ENCODE measurements at regions not wholly inside any gene's neighbourhood (a gene's known extent, or its start where the extent isn't known, plus 50 kb on each side); places are given as distances from the start of the nearest gene placed in this dataset.

GRCh38 chr4:27218013-27218412, 357.4 kb downstream of the STIM2 start:
- H4K8ac ChIP-seq (ENCODE audit: low read depth, low read length), result no peak overlapping the region
- WGBS (ENCODE audit: extremely low coverage, insufficient coverage, low lambda C conversion rate), result no CpG with 5 or more reads among the region's 2 CpGs
- H2AK5ac ChIP-seq (ENCODE audit: low read length), result no peak overlapping the region
- no peaks in the 10 kb centered on the region for H3K79me2 ChIP-seq (ENCODE audit: control insufficient read depth, insufficient read depth, low read length)
- H3K18ac ChIP-seq (ENCODE audit: low read length), result no peak overlapping the region
- no peak overlapping the region for H3K4ac ChIP-seq (ENCODE audit: low read depth, low read length)
- no peaks in the 10 kb centered on the region for H3K79me1 ChIP-seq (ENCODE audit: low read length)
- H2BK120ac ChIP-seq (ENCODE audit: low read depth, low read length), result no peak overlapping the region
- H3K4me1 ChIP-seq (ENCODE audit: control insufficient read depth, low read depth, low read length), result no peaks in the 10 kb centered on the region
- H4K5ac ChIP-seq (ENCODE audit: low read length), result no peak overlapping the region
- no peak overlapping the region for H3K56ac ChIP-seq (ENCODE audit: low read length)
- no peaks in the 10 kb centered on the region for H3K36me3 ChIP-seq (ENCODE audit: control insufficient read depth, insufficient read depth, low read length)
- no peak overlapping the region for H3K23ac ChIP-seq (ENCODE audit: low read length)
- no peak overlapping the region for H3K4me2 ChIP-seq (ENCODE audit: low read length)
- H3K4me3 ChIP-seq (ENCODE audit: low read length), result no peak overlapping the region
- no peak overlapping the region for H3K9ac ChIP-seq (ENCODE audit: low read length)
- no peak overlapping the region for H2BK5ac ChIP-seq (ENCODE audit: low read length)
- H3K27me3 ChIP-seq (ENCODE audit: insufficient read depth, low read length, poor library complexity), result no peaks in the 10 kb centered on the region
- H2BK15ac ChIP-seq (replicated peaks; ENCODE audit: low read depth), result no peak overlapping the region
- DNase-seq, result no peak
- H3K27ac ChIP-seq (ENCODE audit: low read depth, low read length), result no peak overlapping the region

- H2BK5ac ChIP-seq (ENCODE audit: low read length), result no peak overlapping the region
- no CpG with 5 or more reads among the region's 2 CpGs for WGBS (ENCODE audit: extremely low coverage, insufficient coverage, low lambda C conversion rate)
- no peak overlapping the region for H2AK5ac ChIP-seq (ENCODE audit: low read length)
- no peaks in the 10 kb centered on the region for H3K4me1 ChIP-seq (ENCODE audit: control insufficient read depth, low read depth, low read length)
- no peak overlapping the region for H3K56ac ChIP-seq (ENCODE audit: low read length)
- H3K9ac ChIP-seq (ENCODE audit: low read length), result no peak overlapping the region
- H4K8ac ChIP-seq (ENCODE audit: low read depth, low read length), result no peak overlapping the region
- H4K5ac ChIP-seq (ENCODE audit: low read length), result no peak overlapping the region
- no peak for DNase-seq
- no peak overlapping the region for H2BK120ac ChIP-seq (ENCODE audit: low read depth, low read length)
- no peaks in the 10 kb centered on the region for H3K79me1 ChIP-seq (ENCODE audit: low read length)
- H3K79me2 ChIP-seq (ENCODE audit: control insufficient read depth, insufficient read depth, low read length), result no peaks in the 10 kb centered on the region
- no peak overlapping the region for H3K4ac ChIP-seq (ENCODE audit: low read depth, low read length)
- no peak overlapping the region for H3K23ac ChIP-seq (ENCODE audit: low read length)
- H3K36me3 ChIP-seq (ENCODE audit: control insufficient read depth, insufficient read depth, low read length), result no peaks in the 10 kb centered on the region
- no peak overlapping the region for H3K4me3 ChIP-seq (ENCODE audit: low read length)
- no peak overlapping the region for H3K18ac ChIP-seq (ENCODE audit: low read length)
- no peak overlapping the region for H2BK15ac ChIP-seq (replicated peaks; ENCODE audit: low read depth)
- H3K27me3 ChIP-seq (ENCODE audit: insufficient read depth, low read length, poor library complexity), result no peaks in the 10 kb centered on the region
- H3K4me2 ChIP-seq (ENCODE audit: low read length), result no peak overlapping the region
- H3K27ac ChIP-seq (ENCODE audit: low read depth, low read length), result no peak overlapping the region
Measured at GRCh38 chr4:27223326-27223725, 362.7 kb downstream of the STIM2 start.

GRCh38 chr4:27233531-27233930, 372.9 kb downstream of the STIM2 start:
- Histone ChIP-seq H3K18ac (ENCODE audit: low read length) (no peak overlapping the region), H2BK120ac (ENCODE audit: low read depth, low read length) (no peak overlapping the region), H3K79me1 (ENCODE audit: low read length) (no peaks in the 10 kb centered on the region), H3K4me1 (ENCODE audit: control insufficient read depth, low read depth, low read length) (no peaks in the 10 kb centered on the region), H2BK15ac (replicated peaks; ENCODE audit: low read depth) (no peak overlapping the region), H2BK5ac (ENCODE audit: low read length) (no peak overlapping the region), H3K4me3 (ENCODE audit: low read length) (no peak overlapping the region), H3K4ac (ENCODE audit: low read depth, low read length) (no peak overlapping the region), H3K4me2 (ENCODE audit: low read length) (no peak overlapping the region), H3K27me3 (ENCODE audit: insufficient read depth, low read length, poor library complexity) (no peaks in the 10 kb centered on the region), H2AK5ac (ENCODE audit: low read length) (no peak overlapping the region), H3K27ac (ENCODE audit: low read depth, low read length) (no peak overlapping the region), H3K79me2 (ENCODE audit: control insufficient read depth, insufficient read depth, low read length) (no peaks in the 10 kb centered on the region), H4K5ac (ENCODE audit: low read length) (no peak overlapping the region), H3K9ac (ENCODE audit: low read length) (no peak overlapping the region), H3K23ac (ENCODE audit: low read length) (no peak overlapping the region), H4K8ac (ENCODE audit: low read depth, low read length) (no peak overlapping the region), H3K36me3 (ENCODE audit: control insufficient read depth, insufficient read depth, low read length) (no peaks in the 10 kb centered on the region), H3K56ac (ENCODE audit: low read length) (no peak overlapping the region)
- DNase-seq, result no peak
- WGBS (ENCODE audit: extremely low coverage, insufficient coverage, low lambda C conversion rate), result no CpG with 5 or more reads among the region's 3 CpGs

GRCh38 chr4:27234306-27234899, 373.8 kb downstream of the STIM2 start:
- Histone ChIP-seq H3K18ac (ENCODE audit: low read length) (no peak overlapping the region), H4K8ac (ENCODE audit: low read depth, low read length) (no peak overlapping the region), H3K4me1 (ENCODE audit: control insufficient read depth, low read depth, low read length) (no peaks in the 10 kb centered on the region), H3K79me2 (ENCODE audit: control insufficient read depth, insufficient read depth, low read length) (no peaks in the 10 kb centered on the region), H2BK15ac (replicated peaks; ENCODE audit: low read depth) (no peak overlapping the region), H3K4me2 (ENCODE audit: low read length) (no peak overlapping the region), H4K5ac (ENCODE audit: low read length) (no peak overlapping the region), H2AK5ac (ENCODE audit: low read length) (no peak overlapping the region), H2BK5ac (ENCODE audit: low read length) (no peak overlapping the region), H3K4me3 (ENCODE audit: low read length) (no peak overlapping the region), H2BK120ac (ENCODE audit: low read depth, low read length) (no peak overlapping the region), H3K23ac (ENCODE audit: low read length) (no peak overlapping the region), H3K27me3 (ENCODE audit: insufficient read depth, low read length, poor library complexity) (no peaks in the 10 kb centered on the region), H3K27ac (ENCODE audit: low read depth, low read length) (no peak overlapping the region), H3K4ac (ENCODE audit: low read depth, low read length) (no peak overlapping the region), H3K9ac (ENCODE audit: low read length) (no peak overlapping the region), H3K56ac (ENCODE audit: low read length) (no peak overlapping the region), H3K79me1 (ENCODE audit: low read length) (no peaks in the 10 kb centered on the region), H3K36me3 (ENCODE audit: control insufficient read depth, insufficient read depth, low read length) (no peaks in the 10 kb centered on the region)
- no peak for DNase-seq
- no CpG with 5 or more reads among the region's 6 CpGs for WGBS (ENCODE audit: extremely low coverage, insufficient coverage, low lambda C conversion rate)

GRCh38 chr4:27239641-27240040, 379.0 kb downstream of the STIM2 start:
- DNase-seq, result no peak
- Histone ChIP-seq H3K27me3 (ENCODE audit: insufficient read depth, low read length, poor library complexity) (no peaks in the 10 kb centered on the region), H4K5ac (ENCODE audit: low read length) (no peak overlapping the region), H3K36me3 (ENCODE audit: control insufficient read depth, insufficient read depth, low read length) (no peaks in the 10 kb centered on the region), H3K23ac (ENCODE audit: low read length) (no peak overlapping the region), H3K79me2 (ENCODE audit: control insufficient read depth, insufficient read depth, low read length) (no peaks in the 10 kb centered on the region), H2AK5ac (ENCODE audit: low read length) (no peak overlapping the region), H4K8ac (ENCODE audit: low read depth, low read length) (no peak overlapping the region), H2BK15ac (replicated peaks; ENCODE audit: low read depth) (no peak overlapping the region), H2BK5ac (ENCODE audit: low read length) (no peak overlapping the region), H3K56ac (ENCODE audit: low read length) (no peak overlapping the region), H3K4me2 (ENCODE audit: low read length) (no peak overlapping the region), H3K4me3 (ENCODE audit: low read length) (no peak overlapping the region), H3K4me1 (ENCODE audit: control insufficient read depth, low read depth, low read length) (no peaks in the 10 kb centered on the region), H3K18ac (ENCODE audit: low read length) (no peak overlapping the region), H3K27ac (ENCODE audit: low read depth, low read length) (no peak overlapping the region), H2BK120ac (ENCODE audit: low read depth, low read length) (no peak overlapping the region), H3K79me1 (ENCODE audit: low read length) (no peaks in the 10 kb centered on the region), H3K4ac (ENCODE audit: low read depth, low read length) (no peak overlapping the region), H3K9ac (ENCODE audit: low read length) (no peak overlapping the region)
- WGBS (ENCODE audit: extremely low coverage, insufficient coverage, low lambda C conversion rate), result no CpG with 5 or more reads among the region's 4 CpGs

GRCh38 chr4:27242217-27242616, 381.6 kb downstream of the STIM2 start:
- no peak overlapping the region for H4K5ac ChIP-seq (ENCODE audit: low read length)
- no peak overlapping the region for H3K56ac ChIP-seq (ENCODE audit: low read length)
- no peaks in the 10 kb centered on the region for H3K4me1 ChIP-seq (ENCODE audit: control insufficient read depth, low read depth, low read length)
- no peak overlapping the region for H3K27ac ChIP-seq (ENCODE audit: low read depth, low read length)
- no peak overlapping the region for H2BK120ac ChIP-seq (ENCODE audit: low read depth, low read length)
- H3K23ac ChIP-seq (ENCODE audit: low read length), result no peak overlapping the region
- H4K8ac ChIP-seq (ENCODE audit: low read depth, low read length), result no peak overlapping the region
- H3K18ac ChIP-seq (ENCODE audit: low read length), result no peak overlapping the region
- no peaks in the 10 kb centered on the region for H3K79me2 ChIP-seq (ENCODE audit: control insufficient read depth, insufficient read depth, low read length)
- no peaks in the 10 kb centered on the region for H3K79me1 ChIP-seq (ENCODE audit: low read length)
- H3K9ac ChIP-seq (ENCODE audit: low read length), result no peak overlapping the region
- no peak overlapping the region for H3K4me3 ChIP-seq (ENCODE audit: low read length)
- DNase-seq, result no peak
- H2AK5ac ChIP-seq (ENCODE audit: low read length), result no peak overlapping the region
- no peak overlapping the region for H3K4ac ChIP-seq (ENCODE audit: low read depth, low read length)
- H2BK5ac ChIP-seq (ENCODE audit: low read length), result no peak overlapping the region
- H3K36me3 ChIP-seq (ENCODE audit: control insufficient read depth, insufficient read depth, low read length), result no peaks in the 10 kb centered on the region
- H3K4me2 ChIP-seq (ENCODE audit: low read length), result no peak overlapping the region
- no peak overlapping the region for H2BK15ac ChIP-seq (replicated peaks; ENCODE audit: low read depth)
- H3K27me3 ChIP-seq (ENCODE audit: insufficient read depth, low read length, poor library complexity), result no peaks in the 10 kb centered on the region

Measured in mesendoderm (in vitro differentiated cells).